ENCODE measurements at regions not wholly inside any gene's neighbourhood (a gene's known extent, or its start where the extent isn't known, plus 50 kb on each side); places are given as distances from the start of the nearest gene placed in this dataset.

DNA sequence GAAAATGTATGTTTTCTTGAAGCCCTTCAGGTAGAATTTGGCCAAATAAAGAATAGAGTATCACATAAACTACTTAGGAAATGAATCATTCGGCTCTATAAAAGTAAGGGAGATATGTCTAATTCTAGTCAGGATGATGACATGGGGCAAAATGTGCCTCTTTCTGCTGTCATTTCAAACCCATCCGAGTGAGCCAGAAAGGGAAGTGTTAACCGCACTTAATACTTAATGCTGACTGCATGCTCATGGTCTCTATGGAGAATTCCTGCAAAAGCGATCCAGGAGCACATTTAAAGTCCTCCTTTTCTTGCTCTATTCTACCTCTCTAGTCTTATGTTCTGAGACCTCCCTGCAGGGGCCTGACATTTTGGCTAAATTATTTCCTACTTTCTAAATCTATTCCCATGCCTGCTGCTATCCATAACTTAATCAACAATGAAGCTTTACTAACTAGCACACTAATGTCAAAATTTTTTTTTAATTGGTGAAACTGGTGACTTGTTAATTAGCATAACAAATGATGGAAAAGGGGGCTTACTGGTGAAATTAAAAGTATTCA lies 127.4 kb downstream of the CDC42EP3 start:
- H3K27ac ChIP-seq = no peak overlapping the region
- TF ChIP-seq, protein P1, sequence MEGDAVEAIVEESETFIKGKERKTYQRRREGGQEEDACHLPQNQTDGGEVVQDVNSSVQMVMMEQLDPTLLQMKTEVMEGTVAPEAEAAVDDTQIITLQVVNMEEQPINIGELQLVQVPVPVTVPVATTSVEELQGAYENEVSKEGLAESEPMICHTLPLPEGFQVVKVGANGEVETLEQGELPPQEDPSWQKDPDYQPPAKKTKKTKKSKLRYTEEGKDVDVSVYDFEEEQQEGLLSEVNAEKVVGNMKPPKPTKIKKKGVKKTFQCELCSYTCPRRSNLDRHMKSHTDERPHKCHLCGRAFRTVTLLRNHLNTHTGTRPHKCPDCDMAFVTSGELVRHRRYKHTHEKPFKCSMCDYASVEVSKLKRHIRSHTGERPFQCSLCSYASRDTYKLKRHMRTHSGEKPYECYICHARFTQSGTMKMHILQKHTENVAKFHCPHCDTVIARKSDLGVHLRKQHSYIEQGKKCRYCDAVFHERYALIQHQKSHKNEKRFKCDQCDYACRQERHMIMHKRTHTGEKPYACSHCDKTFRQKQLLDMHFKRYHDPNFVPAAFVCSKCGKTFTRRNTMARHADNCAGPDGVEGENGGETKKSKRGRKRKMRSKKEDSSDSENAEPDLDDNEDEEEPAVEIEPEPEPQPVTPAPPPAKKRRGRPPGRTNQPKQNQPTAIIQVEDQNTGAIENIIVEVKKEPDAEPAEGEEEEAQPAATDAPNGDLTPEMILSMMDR (conservative IDR thresholded peaks at IDR 0.05; ENCODE audit: low read depth, low read length) = no peak
- H3K4me3 ChIP-seq (IDR thresholded peaks at IDR 0.05; ENCODE audit: insufficient read depth, low read depth, low read length) = no peak overlapping the region
- no peak overlapping the region for H3K4me2 ChIP-seq
- H2AFZ ChIP-seq (ENCODE audit: low read depth) = no peak overlapping the region
- no peak overlapping the region for H3K9ac ChIP-seq
- H3K27me3 ChIP-seq (ENCODE audit: insufficient read depth, low read depth) = no peaks in the 10 kb centered on the region
- H4K20me1 ChIP-seq (ENCODE audit: insufficient read depth) = no peaks in the 10 kb centered on the region
- no peaks in the 10 kb centered on the region for H3K4me1 ChIP-seq (ENCODE audit: low read depth, poor library complexity, severe bottlenecking)
- no peaks in the 10 kb centered on the region for H3K36me3 ChIP-seq (ENCODE audit: insufficient read depth)
- H3K79me2 ChIP-seq (ENCODE audit: insufficient read depth, low read depth) = no peaks in the 10 kb centered on the region

DNA sequence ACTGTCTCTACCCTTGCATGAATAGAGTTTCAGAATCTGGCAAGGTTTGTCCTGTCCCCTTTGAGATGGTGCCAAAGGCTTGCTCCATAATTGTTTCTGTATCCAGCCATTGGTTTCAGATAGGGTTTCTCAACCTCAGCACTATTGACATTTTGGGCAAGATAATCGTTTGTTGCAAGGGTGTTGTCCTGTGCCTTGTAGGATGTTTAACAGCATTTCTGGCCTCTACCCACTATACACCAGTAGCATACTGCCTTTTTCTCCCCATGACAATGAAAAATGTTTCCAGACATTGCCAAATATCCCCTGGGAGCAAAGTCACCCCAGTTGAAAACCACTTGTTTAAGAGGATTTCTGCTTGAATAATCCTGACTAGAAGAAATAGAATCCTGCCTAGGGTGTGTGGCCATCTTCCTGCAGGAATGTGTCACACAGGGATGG lies 126.8 kb downstream of the CDC42EP3 start:
- no peak overlapping the region for H2AFZ ChIP-seq (ENCODE audit: low read depth)
- H4K20me1 ChIP-seq (ENCODE audit: insufficient read depth) = no peaks in the 10 kb centered on the region
- H3K9ac ChIP-seq = no peak overlapping the region
- H3K4me1 ChIP-seq (ENCODE audit: low read depth, poor library complexity, severe bottlenecking) = no peaks in the 10 kb centered on the region
- no peak overlapping the region for H3K4me2 ChIP-seq
- no peak overlapping the region for H3K4me3 ChIP-seq (IDR thresholded peaks at IDR 0.05; ENCODE audit: insufficient read depth, low read depth, low read length)
- H3K79me2 ChIP-seq (ENCODE audit: insufficient read depth, low read depth) = no peaks in the 10 kb centered on the region
- no peaks in the 10 kb centered on the region for H3K27me3 ChIP-seq (ENCODE audit: insufficient read depth, low read depth)
- no peaks in the 10 kb centered on the region for H3K36me3 ChIP-seq (ENCODE audit: insufficient read depth)
- TF ChIP-seq, protein P1 (conservative IDR thresholded peaks at IDR 0.05; ENCODE audit: low read depth, low read length) = no peak
- no peak overlapping the region for H3K27ac ChIP-seq

DNA sequence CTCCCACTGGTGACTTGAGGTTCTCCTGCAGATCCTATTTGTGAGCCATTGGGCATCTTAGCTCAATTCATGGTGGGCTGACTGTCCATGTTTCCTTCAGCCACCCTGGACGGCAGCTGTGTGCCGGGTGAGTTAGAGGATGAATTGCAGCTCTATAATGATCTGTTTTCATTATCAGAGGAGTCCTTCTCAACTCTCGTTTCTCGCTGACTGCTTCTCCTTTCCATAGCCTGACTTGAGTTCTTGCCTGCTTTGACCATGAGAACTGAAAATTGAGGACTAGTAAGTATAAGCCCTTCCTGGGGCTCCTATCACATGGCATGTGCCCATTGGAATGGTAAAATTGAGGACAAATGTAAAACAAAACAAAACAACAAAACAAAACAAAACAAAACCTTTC lies 121.8 kb downstream of the CDC42EP3 start:
- Histone ChIP-seq H3K9ac (no peak overlapping the region), H3K4me3 (IDR thresholded peaks at IDR 0.05; ENCODE audit: insufficient read depth, low read depth, low read length) (no peak overlapping the region), H3K27ac (no peak overlapping the region), H3K79me2 (ENCODE audit: insufficient read depth, low read depth) (no peaks in the 10 kb centered on the region), H3K36me3 (ENCODE audit: insufficient read depth) (no peaks in the 10 kb centered on the region), H3K27me3 (ENCODE audit: insufficient read depth, low read depth) (no peaks in the 10 kb centered on the region), H3K4me1 (ENCODE audit: low read depth, poor library complexity, severe bottlenecking) (no peaks in the 10 kb centered on the region), H4K20me1 (ENCODE audit: insufficient read depth) (no peaks in the 10 kb centered on the region), H3K4me2 (no peak overlapping the region), H2AFZ (ENCODE audit: low read depth) (no peak overlapping the region)
- TF ChIP-seq, protein P1 (conservative IDR thresholded peaks at IDR 0.05; ENCODE audit: low read depth, low read length) = no peak

DNA sequence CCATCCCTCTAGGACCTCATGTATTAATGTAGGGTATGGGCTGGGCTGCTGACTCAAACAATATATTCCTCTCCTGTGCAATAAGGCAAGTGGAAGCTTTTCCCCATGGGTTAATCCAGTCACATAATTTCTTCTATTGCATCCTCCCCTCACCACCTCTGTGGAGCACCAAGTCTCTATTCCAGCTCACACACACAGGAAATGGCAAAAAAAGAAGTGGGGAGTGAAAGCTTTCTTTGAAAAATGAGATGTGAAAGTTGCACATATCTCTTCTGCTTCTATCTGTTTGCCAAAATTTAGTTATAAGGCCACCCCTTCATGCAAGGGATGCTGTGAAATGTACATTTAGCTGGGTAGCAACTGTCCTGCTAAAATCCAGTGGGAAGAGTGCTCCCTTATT lies 121.3 kb downstream of the CDC42EP3 start:
- no peaks in the 10 kb centered on the region for H3K36me3 ChIP-seq (ENCODE audit: insufficient read depth)
- H3K27ac ChIP-seq = no peak overlapping the region
- H3K9ac ChIP-seq = no peak overlapping the region
- H3K4me3 ChIP-seq (IDR thresholded peaks at IDR 0.05; ENCODE audit: insufficient read depth, low read depth, low read length) = no peak overlapping the region
- H4K20me1 ChIP-seq (ENCODE audit: insufficient read depth) = no peaks in the 10 kb centered on the region
- H3K79me2 ChIP-seq (ENCODE audit: insufficient read depth, low read depth) = no peaks in the 10 kb centered on the region
- no peak overlapping the region for H3K4me2 ChIP-seq
- no peaks in the 10 kb centered on the region for H3K4me1 ChIP-seq (ENCODE audit: low read depth, poor library complexity, severe bottlenecking)
- no peaks in the 10 kb centered on the region for H3K27me3 ChIP-seq (ENCODE audit: insufficient read depth, low read depth)
- TF ChIP-seq, protein P1 (conservative IDR thresholded peaks at IDR 0.05; ENCODE audit: low read depth, low read length) = no peak
- H2AFZ ChIP-seq (ENCODE audit: low read depth) = no peak overlapping the region
